Kidney epithelial cell (primary cell): ENCODE measurements at regions not wholly inside any gene's neighbourhood (a gene's known extent, or its start where the extent isn't known, plus 50 kb on each side); places are given as distances from the start of the nearest gene placed in this dataset.
"Not testable (repeated sequence)": the region's sequence is repeated elsewhere in the genome, so short reads cannot be mapped to it uniquely, and the experiment has no call there.

Source experiments
- DNase-seq: peaks from one replicate; pipeline ENCODE4 v3.0.0-alpha.2; 2010; ENCODE audit warnings: low read depth
- H3K27me3 ChIP-seq: 2 replicates; pipeline ENCODE4 v1.6.0; 2011; ENCODE audit warnings: low read length; ENCODE audit not compliant: control insufficient read depth, insufficient read depth
- H3K36me3 ChIP-seq: 2 replicates; pipeline ENCODE4 v1.5.1; 2011; ENCODE audit warnings: low read length; ENCODE audit not compliant: control insufficient read depth, insufficient read depth
- H3K4me3 ChIP-seq: 2 replicates; pipeline ENCODE4 v1.5.1; 2011; ENCODE audit warnings: low read depth, mild to moderate bottlenecking, control low read depth, low read length
- CTCF ChIP-seq: IDR thresholded peaks from 2 replicates; pipeline ENCODE4 v1.5.1; 2011; ENCODE audit warnings: mild to moderate bottlenecking, moderate library complexity, low read length, control low read depth, inconsistent platforms; ENCODE audit not compliant: insufficient read depth, poor library complexity, severe bottlenecking

GRCh38 chrX:143998261-143998660 lies 114.4 kb downstream of the UBE2NL start:
- Histone ChIP-seq H3K36me3 (no peaks in the 10 kb centered on the region), H3K4me3 (no peak overlapping the region), H3K27me3 (no peaks in the 10 kb centered on the region)
- no peak for TF ChIP-seq CTCF
- DNase-seq = no peak

- peak; percentile 84 for DNase-seq
- H3K36me3 ChIP-seq = no peaks in the 10 kb centered on the region
- H3K4me3 ChIP-seq = no peak overlapping the region
- no peak for TF ChIP-seq CTCF
- H3K27me3 ChIP-seq = no peaks in the 10 kb centered on the region
These were observed 122.9 kb downstream of the UBE2NL start for GRCh38 chrX:144006811-144007210.

GRCh38 chrX:144040793-144041192 lies 156.9 kb downstream of the UBE2NL start:
- Histone ChIP-seq H3K27me3 (no peaks in the 10 kb centered on the region), H3K4me3 (no peak overlapping the region), H3K36me3 (no peaks in the 10 kb centered on the region)
- DNase-seq = no peak
- TF ChIP-seq CTCF = no peak

GRCh38 chrX:144042271-144042670 lies 158.4 kb downstream of the UBE2NL start:
- H3K4me3 ChIP-seq = no peak overlapping the region
- H3K27me3 ChIP-seq = no peaks in the 10 kb centered on the region
- H3K36me3 ChIP-seq = no peaks in the 10 kb centered on the region
- no peak for DNase-seq
- no peak for TF ChIP-seq CTCF

- TF ChIP-seq CTCF = no peak
- Histone ChIP-seq H3K36me3 (no peaks in the 10 kb centered on the region), H3K27me3 (no peaks in the 10 kb centered on the region), H3K4me3 (no peak overlapping the region)
- DNase-seq = no peak
These were observed 191.6 kb downstream of the UBE2NL start for GRCh38 chrX:144075432-144075831.

- H3K27me3 ChIP-seq, DNase-seq, H3K4me3 ChIP-seq, H3K36me3 ChIP-seq: not testable (repeated sequence)
These were observed 198.4 kb downstream of the UBE2NL start for GRCh38 chrX:144082237-144082636.

- DNase-seq, H3K36me3 ChIP-seq, H3K27me3 ChIP-seq, H3K4me3 ChIP-seq: not testable (repeated sequence)
These were observed 205.8 kb downstream of the UBE2NL start for GRCh38 chrX:144089674-144090073.

- not testable (repeated sequence) for DNase-seq, H3K4me3 ChIP-seq, H3K27me3 ChIP-seq, H3K36me3 ChIP-seq
These were observed 208.2 kb downstream of the UBE2NL start for GRCh38 chrX:144092116-144092515.

GRCh38 chrX:144119490-144119889 lies 235.6 kb downstream of the UBE2NL start:
- not testable (repeated sequence) for H3K36me3 ChIP-seq

GRCh38 chrX:144121566-144121965 lies 237.7 kb downstream of the UBE2NL start:
- H3K36me3 ChIP-seq, DNase-seq, H3K27me3 ChIP-seq, H3K4me3 ChIP-seq: not testable (repeated sequence)

More at GRCh38 chrX:144119490-144119889, 235.6 kb downstream of the UBE2NL start:
- H3K27me3 ChIP-seq, H3K4me3 ChIP-seq, DNase-seq: not testable (repeated sequence)
